ENCODE measurements at regions not wholly inside any gene's neighbourhood (a gene's known extent, or its start where the extent isn't known, plus 50 kb on each side); places are given as distances from the start of the nearest gene placed in this dataset.

DNA sequence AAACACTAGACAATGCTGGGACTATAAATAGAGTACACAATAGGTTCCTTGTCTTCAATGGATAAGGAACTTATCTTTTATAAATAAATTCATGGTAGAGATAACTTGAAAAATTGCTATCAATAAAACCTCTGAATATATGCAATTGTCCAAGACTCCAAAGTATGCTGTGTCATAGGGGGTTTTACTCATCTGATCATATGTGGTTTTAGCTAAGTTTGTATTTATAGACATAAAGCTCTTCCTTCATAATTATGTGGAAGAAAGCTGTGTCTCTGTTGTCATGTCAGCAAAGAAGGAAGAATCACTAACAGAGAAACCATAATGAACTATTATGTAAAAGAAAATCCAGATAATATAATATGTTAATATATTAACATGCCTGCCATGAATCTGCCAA, 111.5 kb upstream of the ATXN7L3B start:
- Histone ChIP-seq H3F3A (ENCODE audit: insufficient read depth, low read depth) (no peaks in the 10 kb centered on the region), H3K27ac (no peak overlapping the region), H3K79me2 (ENCODE audit: low read depth) (no peaks in the 10 kb centered on the region), H3K27me3 (ENCODE audit: insufficient read depth, low read depth) (no peaks in the 10 kb centered on the region), H3K4me1 (replicated peaks; ENCODE audit: insufficient read depth) (no peaks in the 10 kb centered on the region), H3K36me3 (ENCODE audit: low read depth) (no peaks in the 10 kb centered on the region), H4K20me1 (ENCODE audit: insufficient read depth) (no peaks in the 10 kb centered on the region), H3K4me2 (no peak overlapping the region), H3K4me3 (no peak overlapping the region), H3K9me3 (ENCODE audit: insufficient read depth, low read depth) (no peaks in the 10 kb centered on the region), H2AFZ (no peak overlapping the region), H3K9me2 (ENCODE audit: insufficient read depth) (no peaks in the 10 kb centered on the region; the same call in 1 of the 2 replicates)
- no peak for DNase-seq
- intact Hi-C loops (cut with micrococcal nuclease; ENCODE audit: unreplicated experiment): no loop called here
- POLR2A ChIA-PET (ENCODE audit: unreplicated experiment): no interaction called here
- no TSS peak for BruUV-seq (replicated peaks)
- TF ChIP-seq, protein P1, sequence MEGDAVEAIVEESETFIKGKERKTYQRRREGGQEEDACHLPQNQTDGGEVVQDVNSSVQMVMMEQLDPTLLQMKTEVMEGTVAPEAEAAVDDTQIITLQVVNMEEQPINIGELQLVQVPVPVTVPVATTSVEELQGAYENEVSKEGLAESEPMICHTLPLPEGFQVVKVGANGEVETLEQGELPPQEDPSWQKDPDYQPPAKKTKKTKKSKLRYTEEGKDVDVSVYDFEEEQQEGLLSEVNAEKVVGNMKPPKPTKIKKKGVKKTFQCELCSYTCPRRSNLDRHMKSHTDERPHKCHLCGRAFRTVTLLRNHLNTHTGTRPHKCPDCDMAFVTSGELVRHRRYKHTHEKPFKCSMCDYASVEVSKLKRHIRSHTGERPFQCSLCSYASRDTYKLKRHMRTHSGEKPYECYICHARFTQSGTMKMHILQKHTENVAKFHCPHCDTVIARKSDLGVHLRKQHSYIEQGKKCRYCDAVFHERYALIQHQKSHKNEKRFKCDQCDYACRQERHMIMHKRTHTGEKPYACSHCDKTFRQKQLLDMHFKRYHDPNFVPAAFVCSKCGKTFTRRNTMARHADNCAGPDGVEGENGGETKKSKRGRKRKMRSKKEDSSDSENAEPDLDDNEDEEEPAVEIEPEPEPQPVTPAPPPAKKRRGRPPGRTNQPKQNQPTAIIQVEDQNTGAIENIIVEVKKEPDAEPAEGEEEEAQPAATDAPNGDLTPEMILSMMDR (conservative IDR thresholded peaks at IDR 0.05): no peak
- no peak for TF ChIP-seq EZH2 (IDR thresholded peaks at IDR 0.05; ENCODE audit: low read depth)
- CTCF ChIA-PET: no interaction called here

DNA sequence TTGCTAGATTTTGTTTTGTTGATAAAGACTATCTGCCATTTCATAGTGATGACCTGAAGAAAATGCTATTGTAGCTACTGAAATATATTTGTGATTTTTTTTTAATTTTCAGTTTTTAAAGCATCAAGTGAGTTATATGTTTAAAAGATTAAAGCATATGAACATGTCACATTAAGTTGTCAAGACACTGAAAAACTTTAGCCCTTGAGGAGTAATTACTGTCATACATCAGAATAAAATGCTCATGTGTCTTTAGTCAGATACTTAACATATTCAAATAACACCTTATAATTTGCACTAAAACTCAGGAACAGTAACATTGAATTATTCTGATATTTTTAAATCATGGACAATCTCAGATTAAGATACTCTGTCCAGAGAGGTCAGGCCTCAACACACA, 108.1 kb upstream of the ATXN7L3B start:
- H3K4me3 ChIP-seq: no peak overlapping the region
- H3K9me2 ChIP-seq (ENCODE audit: insufficient read depth): no peaks in the 10 kb centered on the region; the same call in 1 of the 2 replicates
- no peak for DNase-seq
- ChIA-PET POLR2A (ENCODE audit: unreplicated experiment) (interaction anchor here (0.7 kb wide), 1 partner anchor 522 kb away, joined by 9 read pairs; no protein-coding TSS in a partner anchor), CTCF (no interaction called here)
- H3K27me3 ChIP-seq (ENCODE audit: insufficient read depth, low read depth): no peaks in the 10 kb centered on the region
- TF ChIP-seq, protein P1 (conservative IDR thresholded peaks at IDR 0.05): no peak
- no peak for TF ChIP-seq EZH2 (IDR thresholded peaks at IDR 0.05; ENCODE audit: low read depth)
- no peaks in the 10 kb centered on the region for H3K4me1 ChIP-seq (replicated peaks; ENCODE audit: insufficient read depth)
- intact Hi-C loops (cut with micrococcal nuclease; ENCODE audit: unreplicated experiment): no loop called here
- H3K9me3 ChIP-seq (ENCODE audit: insufficient read depth, low read depth): no peaks in the 10 kb centered on the region
- no TSS peak for BruUV-seq (replicated peaks)
- H4K20me1 ChIP-seq (ENCODE audit: insufficient read depth): no peaks in the 10 kb centered on the region
- no peak overlapping the region for H3K27ac ChIP-seq
- H3K4me2 ChIP-seq: no peak overlapping the region
- no peaks in the 10 kb centered on the region for H3K36me3 ChIP-seq (ENCODE audit: low read depth)
- H3K79me2 ChIP-seq (ENCODE audit: low read depth): no peaks in the 10 kb centered on the region
- H2AFZ ChIP-seq: no peak overlapping the region
- no peaks in the 10 kb centered on the region for H3F3A ChIP-seq (ENCODE audit: insufficient read depth, low read depth)

DNA sequence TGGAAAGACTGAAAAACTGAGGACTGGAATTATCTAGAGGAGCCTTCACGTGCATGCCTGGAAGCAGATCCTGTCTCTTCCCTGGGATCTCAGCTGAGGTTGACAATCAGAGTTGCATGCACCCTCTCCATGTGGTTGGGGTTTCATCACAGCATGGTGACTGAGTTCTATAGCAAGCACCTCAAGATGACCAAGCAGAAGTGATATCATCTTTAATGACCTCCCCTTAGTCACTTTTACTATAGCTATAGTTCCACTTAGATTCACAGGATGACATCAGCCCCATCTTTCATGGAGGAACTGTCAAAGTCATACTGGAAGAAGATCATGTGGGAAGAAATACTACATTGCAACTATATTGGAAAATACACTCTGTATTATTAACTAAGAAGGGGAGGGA, 105.8 kb upstream of the ATXN7L3B start:
- Histone ChIP-seq H3K4me1 (replicated peaks; ENCODE audit: insufficient read depth) (no peaks in the 10 kb centered on the region), H3K4me2 (no peak overlapping the region), H4K20me1 (ENCODE audit: insufficient read depth) (no peaks in the 10 kb centered on the region), H2AFZ (no peak overlapping the region), H3K27ac (no peak overlapping the region), H3F3A (ENCODE audit: insufficient read depth, low read depth) (no peaks in the 10 kb centered on the region), H3K4me3 (no peak overlapping the region), H3K79me2 (ENCODE audit: low read depth) (no peaks in the 10 kb centered on the region), H3K27me3 (ENCODE audit: insufficient read depth, low read depth) (no peaks in the 10 kb centered on the region), H3K9me2 (ENCODE audit: insufficient read depth) (no peaks in the 10 kb centered on the region; the same call in 1 of the 2 replicates), H3K9me3 (ENCODE audit: insufficient read depth, low read depth) (no peaks in the 10 kb centered on the region), H3K36me3 (ENCODE audit: low read depth) (no peaks in the 10 kb centered on the region)
- ChIA-PET CTCF (no interaction called here), POLR2A (ENCODE audit: unreplicated experiment) (no interaction called here)
- intact Hi-C loops (cut with micrococcal nuclease; ENCODE audit: unreplicated experiment): no loop called here
- DNase-seq: no peak
- TF ChIP-seq, protein P1 (conservative IDR thresholded peaks at IDR 0.05): no peak
- TF ChIP-seq EZH2 (IDR thresholded peaks at IDR 0.05; ENCODE audit: low read depth): no peak
- no TSS peak for BruUV-seq (replicated peaks)
